Fibroblast of villous mesenchyme (primary cell): ENCODE measurements at regions not wholly inside any gene's neighbourhood (a gene's known extent, or its start where the extent isn't known, plus 50 kb on each side); places are given as distances from the start of the nearest gene placed in this dataset.

Source experiments
- DNase-seq: peaks from one replicate; pipeline ENCODE4 v3.0.0-alpha.2; 2010; ENCODE audit warnings: low read depth
- H3K4me3 ChIP-seq: 2 replicates; pipeline ENCODE4 v1.5.1; 2011; ENCODE audit warnings: low read depth, mild to moderate bottlenecking, low read length
- CTCF ChIP-seq: IDR thresholded peaks from 2 replicates; pipeline ENCODE4 v1.5.1; 2012; ENCODE audit warnings: low read depth, mild to moderate bottlenecking, low read length; ENCODE audit not compliant: insufficient read depth

DNA sequence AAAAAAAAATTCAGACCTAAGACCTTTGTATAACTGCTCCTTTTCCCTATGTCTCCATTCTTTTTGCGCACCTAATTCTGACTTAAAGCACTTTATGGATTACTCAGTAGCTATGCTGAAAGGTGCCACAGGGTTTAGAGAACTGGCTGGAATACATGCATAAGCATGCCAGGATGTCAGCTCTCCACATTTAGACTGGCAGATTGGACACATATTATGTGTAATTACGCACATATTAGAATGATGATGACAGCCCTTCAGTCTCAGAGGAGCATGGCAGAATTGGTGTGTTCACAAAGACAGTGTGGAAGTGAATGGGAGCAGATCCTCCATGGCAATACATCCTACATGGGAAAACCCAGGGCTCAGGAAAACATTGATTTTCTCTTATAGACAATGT is 108.1 kb upstream of the LSAMP start:
- no peak for TF ChIP-seq CTCF
- no peak for DNase-seq
- H3K4me3 ChIP-seq = no peak overlapping the region

DNA sequence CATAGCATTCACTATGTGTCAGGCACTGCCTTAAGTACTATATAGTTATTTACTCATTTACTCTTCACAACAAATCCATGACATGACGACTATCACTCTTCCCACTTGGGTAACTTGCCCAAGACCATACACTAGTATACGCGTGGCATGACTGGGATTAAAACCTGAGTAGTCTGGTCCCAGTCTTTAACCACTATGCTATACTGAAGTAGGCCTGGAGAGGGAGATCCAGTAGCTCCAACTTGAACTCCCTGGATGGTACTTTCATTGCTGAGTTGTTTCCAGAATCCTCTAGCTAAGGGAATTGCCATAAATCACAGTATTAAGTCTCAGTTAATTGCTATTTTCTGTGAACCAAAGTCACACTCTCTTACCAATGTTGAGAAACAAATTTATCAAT is 116.2 kb upstream of the LSAMP start:
- DNase-seq = no peak
- H3K4me3 ChIP-seq = no peak overlapping the region
- no peak for TF ChIP-seq CTCF

DNA sequence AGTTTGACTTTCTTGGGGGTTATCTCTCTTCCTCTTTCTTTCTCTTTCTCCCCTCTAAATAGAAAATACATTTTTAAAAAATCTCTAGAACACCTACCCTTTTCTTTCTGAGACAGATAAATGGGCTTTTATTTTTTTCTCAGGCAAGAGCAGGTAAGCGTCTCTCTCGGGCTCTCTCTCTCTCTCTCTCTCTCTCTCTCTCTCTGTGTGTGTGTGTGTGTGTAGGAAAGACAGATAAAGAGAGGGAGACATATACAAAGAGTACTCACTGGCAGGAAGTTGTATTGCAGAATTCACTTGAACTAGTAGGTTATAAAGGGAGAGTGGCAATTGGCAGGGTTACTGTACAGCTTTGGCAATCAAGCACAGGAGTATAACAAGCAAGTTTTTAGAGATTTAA is 118.1 kb upstream of the LSAMP start:
- TF ChIP-seq CTCF = no peak
- DNase-seq = no peak
- H3K4me3 ChIP-seq = no peak overlapping the region

DNA sequence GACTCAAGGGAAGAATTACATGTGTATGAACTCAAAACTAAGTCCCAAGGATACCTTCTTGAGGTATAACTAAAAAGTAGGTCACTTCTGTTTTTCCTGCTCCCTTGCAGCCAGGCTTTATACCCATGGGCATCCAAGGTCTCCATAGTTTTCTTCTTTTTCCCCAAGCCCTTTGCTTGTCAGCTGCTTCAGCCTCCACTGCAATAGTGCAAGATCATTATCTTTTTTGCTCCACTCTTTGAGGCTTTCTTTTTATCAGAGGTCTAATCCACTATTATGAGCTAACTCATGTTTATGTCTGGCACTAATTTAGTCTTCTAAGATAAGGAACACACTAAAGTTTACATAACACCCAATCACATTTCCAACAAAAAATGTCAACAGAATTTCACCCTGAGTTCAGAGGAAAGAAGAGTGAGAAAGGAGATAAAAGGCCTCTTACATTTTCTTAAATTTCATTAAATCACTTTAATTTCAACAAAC is 121.2 kb upstream of the LSAMP start:
- H3K4me3 ChIP-seq = no peak overlapping the region
- no peak for TF ChIP-seq CTCF
- DNase-seq = no peak

DNA sequence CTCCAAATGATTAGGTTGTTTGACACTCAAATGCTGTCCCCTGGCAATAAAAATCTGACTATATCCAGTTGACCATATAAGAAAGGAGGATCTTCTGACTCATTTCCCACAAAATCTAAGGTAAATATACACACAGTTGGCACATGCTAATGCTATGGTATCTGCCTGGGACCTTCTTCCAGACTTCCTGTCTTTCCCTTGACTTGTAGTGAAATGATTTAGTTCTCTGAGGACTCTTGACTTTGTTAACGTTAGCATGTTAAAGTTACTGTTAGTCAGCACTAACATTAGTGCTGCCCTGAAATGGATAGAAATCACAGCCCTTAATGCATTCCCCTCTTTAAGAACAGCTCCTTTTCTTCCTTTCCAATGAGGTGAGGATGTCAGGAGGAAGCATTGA is 124.3 kb upstream of the LSAMP start:
- no peak for TF ChIP-seq CTCF
- no peak for DNase-seq

DNA sequence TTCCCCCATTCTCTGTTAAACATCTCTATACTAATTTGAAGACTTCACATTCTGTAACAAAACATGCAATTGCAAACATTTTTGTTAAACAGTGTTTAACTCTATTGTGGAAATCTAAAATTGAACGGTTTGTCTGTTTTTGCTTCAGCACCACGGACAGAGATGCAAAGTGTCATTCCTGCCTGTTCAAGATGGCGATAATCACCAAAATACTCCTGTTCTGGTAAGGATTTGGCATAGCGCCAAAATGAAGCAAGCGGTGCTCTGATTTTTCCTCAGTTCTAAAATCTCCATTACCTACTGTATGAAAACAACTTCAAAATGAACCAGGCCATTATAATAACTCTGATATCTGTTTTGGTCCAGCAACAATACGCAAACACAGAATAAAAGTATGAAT is 129.7 kb upstream of the TUSC7 start:
- peak; percentile 6 for DNase-seq
- no peak overlapping the region for H3K4me3 ChIP-seq
- no peak for TF ChIP-seq CTCF

More for the DNA sequence above, 124.3 kb upstream of the LSAMP start:
- H3K4me3 ChIP-seq = no peak overlapping the region

GRCh38 chr3:116586285-116586944 is 123.2 kb upstream of the TUSC7 start:
- no peak overlapping the region for H3K4me3 ChIP-seq
- no peak for TF ChIP-seq CTCF
- no peak for DNase-seq
